Liver (tissue), 8 donors: ENCODE measurements at regions not wholly inside any gene's neighbourhood (a gene's known extent, or its start where the extent isn't known, plus 50 kb on each side); places are given as distances from the start of the nearest gene placed in this dataset.

Experiments
- DNase-seq: peaks from one replicate; pipeline ENCODE4 v3.0.0-alpha.2; 2017; ENCODE audit warnings: low spot score
- H3K27ac ChIP-seq, 2 donors: one replicate each; pipeline ENCODE4 v1.7.0; 2013; ENCODE audit warnings: inconsistent platforms in 2 of 2, low read length in 2 of 2, control low read depth in 1 of 2, low read depth in 1 of 2, mild to moderate bottlenecking in 1 of 2
- H3K27me3 ChIP-seq, 4 donors: one replicate each; pipeline versions ENCODE4 v1.6.1 to v1.7.0; 2013; ENCODE audit warnings: low read length in 3 of 4, inconsistent platforms in 1 of 4, mild to moderate bottlenecking in 1 of 4, moderate library complexity in 1 of 4; ENCODE audit not compliant: control insufficient read depth in 4 of 4, insufficient read depth in 4 of 4
- H3K36me3 ChIP-seq, 4 donors: one replicate each; pipeline versions ENCODE4 v1.6.1 to v1.7.0; 2013; ENCODE audit warnings: low read length in 3 of 4, mild to moderate bottlenecking in 3 of 4, low read depth in 1 of 4, moderate library complexity in 1 of 4; ENCODE audit not compliant: control insufficient read depth in 4 of 4, insufficient read depth in 3 of 4
- H3K4me1 ChIP-seq, 4 donors: one replicate each; pipeline versions ENCODE4 v1.6.1 to v1.7.0; 2013; ENCODE audit warnings: low read length in 3 of 4, mild to moderate bottlenecking in 3 of 4, moderate library complexity in 1 of 4; ENCODE audit not compliant: control insufficient read depth in 4 of 4, insufficient read depth in 4 of 4
- H3K4me3 ChIP-seq, 3 donors: one replicate each; pipeline versions ENCODE4 v1.6.1 to v1.7.0; 2013; ENCODE audit warnings: low read length in 3 of 3, control low read depth in 1 of 3, low read depth in 1 of 3, mild to moderate bottlenecking in 1 of 3
- H3K9ac ChIP-seq, 2 donors: one replicate each; pipeline ENCODE4 v1.7.0; 2013; ENCODE audit warnings: low read length in 2 of 2, mild to moderate bottlenecking in 2 of 2, moderate library complexity in 2 of 2, control low read depth in 1 of 2, low read depth in 1 of 2
- H3K9me3 ChIP-seq, 4 donors: one replicate each; pipeline versions ENCODE4 v1.6.1 to v1.7.0; 2013; ENCODE audit warnings: low read length in 3 of 4; ENCODE audit not compliant: control insufficient read depth in 4 of 4
- EGR1 ChIP-seq, 2 donors: IDR thresholded peaks; 2 replicates each; pipeline ENCODE4 v1.6.1; 2016 to 2018; ENCODE audit warnings: antibody characterized with exemption in 2 of 2, low read depth in 2 of 2
- FOXA2 ChIP-seq: IDR thresholded peaks from 2 replicates; pipeline ENCODE4 v1.6.1; 2016; ENCODE audit warnings: antibody characterized with exemption
- GABPA ChIP-seq, 2 donors: IDR thresholded peaks in 1 of 2; conservative IDR thresholded peaks in 1 of 2; 2 replicates each; pipeline ENCODE4 v1.6.1; 2016; ENCODE audit warnings: antibody characterized with exemption in 2 of 2, mild to moderate bottlenecking in 1 of 2, moderate library complexity in 1 of 2
- HNF4A ChIP-seq, 2 donors: conservative IDR thresholded peaks; 2 replicates each; pipeline ENCODE4 v1.6.1; 2016; ENCODE audit warnings: antibody characterized with exemption in 2 of 2, mild to moderate bottlenecking in 2 of 2
- HNF4G ChIP-seq: IDR thresholded peaks from 2 replicates; pipeline ENCODE4 v1.6.1; 2016; ENCODE audit warnings: antibody characterized with exemption
- JUND ChIP-seq, 2 donors: IDR thresholded peaks; 2 replicates each; pipeline ENCODE4 v1.6.1; 2016; ENCODE audit warnings: antibody characterized with exemption in 2 of 2
- RXRA ChIP-seq, 2 donors: IDR thresholded peaks; 2 replicates each; pipeline ENCODE4 v1.6.1; 2017 to 2018; ENCODE audit warnings: antibody characterized with exemption in 2 of 2, mild to moderate bottlenecking in 1 of 2
- SP1 ChIP-seq: IDR thresholded peaks from 2 replicates; pipeline ENCODE4 v1.6.1; 2018; ENCODE audit warnings: antibody characterized with exemption, mild to moderate bottlenecking
- TAF1 ChIP-seq: conservative IDR thresholded peaks from 2 replicates; pipeline ENCODE4 v1.6.1; 2016; ENCODE audit warnings: antibody characterized with exemption, mild to moderate bottlenecking
- YY1 ChIP-seq: IDR thresholded peaks from 2 replicates; pipeline ENCODE4 v1.6.1; 2016; ENCODE audit warnings: antibody characterized with exemption, mild to moderate bottlenecking
- WGBS: extraction: QIAGEN DNeasy Blood & Tissue Kit; methylation state at CpG from one replicate; pipeline ENCODE4 v1.1.7; 2013; 5-methylcytosine and 5-hydroxymethylcytosine counted together
- TF ChIP-seq, protein P1 (sequence below): fragments of 150-350 bp; IDR thresholded peaks from 2 replicates; pipeline ENCODE4 v1.5.1; 2017; ENCODE audit warnings: improper control_type of control experiment, low read depth, low read length; ENCODE audit not compliant: missing input control
- TF ChIP-seq, protein P2 (sequence below): IDR thresholded peaks from 2 replicates; pipeline ENCODE4 v1.6.1; 2016; ENCODE audit warnings: antibody characterized with exemption, mild to moderate bottlenecking
- TF ChIP-seq, protein P3 (sequence below): IDR thresholded peaks from 2 replicates; pipeline ENCODE4 v1.6.1; 2016; ENCODE audit warnings: antibody characterized with exemption
- donor health status: healthy.
- donor health status: healthy.
- donor health status: healthy.
- donor health status: healthy.
- donor health status: healthy.

DNA sequence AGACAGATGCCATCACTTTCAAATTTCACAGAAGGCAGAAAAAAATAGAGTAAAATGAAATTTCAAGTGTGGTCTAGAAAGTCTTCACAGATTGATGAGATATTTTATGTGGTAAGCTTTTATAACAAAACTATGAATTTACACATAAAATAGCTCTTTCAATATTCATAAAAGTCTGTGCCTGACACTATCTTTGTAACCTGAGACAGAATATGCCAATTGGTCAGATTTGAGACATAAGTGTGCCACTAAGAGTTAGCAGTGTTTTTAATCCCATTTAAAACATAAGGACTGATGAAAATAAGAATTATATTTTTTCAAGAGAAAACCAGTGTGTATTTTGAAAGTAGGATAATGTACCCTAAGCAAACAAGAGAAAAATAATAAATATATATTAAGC, 769.5 kb upstream of the LUZP2 start:
- no peak overlapping the region for H3K27ac ChIP-seq
- DNase-seq, result no peak
- H3K4me1 ChIP-seq, result no peaks in the 10 kb centered on the region
- no peaks in the 10 kb centered on the region for H3K36me3 ChIP-seq
- no peak overlapping the region for H3K9ac ChIP-seq
- no peaks in the 10 kb centered on the region for H3K9me3 ChIP-seq
- no peak overlapping the region for H3K4me3 ChIP-seq
- H3K27me3 ChIP-seq, result no peaks in the 10 kb centered on the region
- TF ChIP-seq SP1 (no peak), EGR1 (IDR thresholded peaks at IDR 0.05; ENCODE audit: low read depth in 2 of 2) (no peak), FOXA2 (no peak), TAF1 (no peak)
- TF ChIP-seq, protein P1, sequence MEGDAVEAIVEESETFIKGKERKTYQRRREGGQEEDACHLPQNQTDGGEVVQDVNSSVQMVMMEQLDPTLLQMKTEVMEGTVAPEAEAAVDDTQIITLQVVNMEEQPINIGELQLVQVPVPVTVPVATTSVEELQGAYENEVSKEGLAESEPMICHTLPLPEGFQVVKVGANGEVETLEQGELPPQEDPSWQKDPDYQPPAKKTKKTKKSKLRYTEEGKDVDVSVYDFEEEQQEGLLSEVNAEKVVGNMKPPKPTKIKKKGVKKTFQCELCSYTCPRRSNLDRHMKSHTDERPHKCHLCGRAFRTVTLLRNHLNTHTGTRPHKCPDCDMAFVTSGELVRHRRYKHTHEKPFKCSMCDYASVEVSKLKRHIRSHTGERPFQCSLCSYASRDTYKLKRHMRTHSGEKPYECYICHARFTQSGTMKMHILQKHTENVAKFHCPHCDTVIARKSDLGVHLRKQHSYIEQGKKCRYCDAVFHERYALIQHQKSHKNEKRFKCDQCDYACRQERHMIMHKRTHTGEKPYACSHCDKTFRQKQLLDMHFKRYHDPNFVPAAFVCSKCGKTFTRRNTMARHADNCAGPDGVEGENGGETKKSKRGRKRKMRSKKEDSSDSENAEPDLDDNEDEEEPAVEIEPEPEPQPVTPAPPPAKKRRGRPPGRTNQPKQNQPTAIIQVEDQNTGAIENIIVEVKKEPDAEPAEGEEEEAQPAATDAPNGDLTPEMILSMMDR, result no peak
- TF ChIP-seq, protein P2, sequence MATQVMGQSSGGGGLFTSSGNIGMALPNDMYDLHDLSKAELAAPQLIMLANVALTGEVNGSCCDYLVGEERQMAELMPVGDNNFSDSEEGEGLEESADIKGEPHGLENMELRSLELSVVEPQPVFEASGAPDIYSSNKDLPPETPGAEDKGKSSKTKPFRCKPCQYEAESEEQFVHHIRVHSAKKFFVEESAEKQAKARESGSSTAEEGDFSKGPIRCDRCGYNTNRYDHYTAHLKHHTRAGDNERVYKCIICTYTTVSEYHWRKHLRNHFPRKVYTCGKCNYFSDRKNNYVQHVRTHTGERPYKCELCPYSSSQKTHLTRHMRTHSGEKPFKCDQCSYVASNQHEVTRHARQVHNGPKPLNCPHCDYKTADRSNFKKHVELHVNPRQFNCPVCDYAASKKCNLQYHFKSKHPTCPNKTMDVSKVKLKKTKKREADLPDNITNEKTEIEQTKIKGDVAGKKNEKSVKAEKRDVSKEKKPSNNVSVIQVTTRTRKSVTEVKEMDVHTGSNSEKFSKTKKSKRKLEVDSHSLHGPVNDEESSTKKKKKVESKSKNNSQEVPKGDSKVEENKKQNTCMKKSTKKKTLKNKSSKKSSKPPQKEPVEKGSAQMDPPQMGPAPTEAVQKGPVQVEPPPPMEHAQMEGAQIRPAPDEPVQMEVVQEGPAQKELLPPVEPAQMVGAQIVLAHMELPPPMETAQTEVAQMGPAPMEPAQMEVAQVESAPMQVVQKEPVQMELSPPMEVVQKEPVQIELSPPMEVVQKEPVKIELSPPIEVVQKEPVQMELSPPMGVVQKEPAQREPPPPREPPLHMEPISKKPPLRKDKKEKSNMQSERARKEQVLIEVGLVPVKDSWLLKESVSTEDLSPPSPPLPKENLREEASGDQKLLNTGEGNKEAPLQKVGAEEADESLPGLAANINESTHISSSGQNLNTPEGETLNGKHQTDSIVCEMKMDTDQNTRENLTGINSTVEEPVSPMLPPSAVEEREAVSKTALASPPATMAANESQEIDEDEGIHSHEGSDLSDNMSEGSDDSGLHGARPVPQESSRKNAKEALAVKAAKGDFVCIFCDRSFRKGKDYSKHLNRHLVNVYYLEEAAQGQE, result no peak

DNA sequence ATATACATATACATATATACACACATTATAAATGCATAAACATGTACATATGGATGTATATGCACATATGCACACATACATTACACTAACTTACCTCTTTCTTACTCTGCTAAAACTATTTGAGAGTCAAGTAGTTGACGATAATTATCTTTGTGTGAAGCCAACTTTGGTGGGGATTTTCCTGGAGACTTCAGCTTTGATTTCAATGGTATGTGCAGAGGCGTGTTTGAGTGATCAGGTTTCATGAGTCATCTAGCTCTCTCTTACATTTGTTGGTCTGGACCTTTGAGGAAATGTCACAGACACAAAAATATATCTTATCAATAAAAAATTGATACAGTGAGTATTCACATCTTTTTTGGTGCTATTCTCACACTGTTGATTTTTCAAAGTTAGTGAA, 769.1 kb upstream of the LUZP2 start:
- TF ChIP-seq, protein P3, sequence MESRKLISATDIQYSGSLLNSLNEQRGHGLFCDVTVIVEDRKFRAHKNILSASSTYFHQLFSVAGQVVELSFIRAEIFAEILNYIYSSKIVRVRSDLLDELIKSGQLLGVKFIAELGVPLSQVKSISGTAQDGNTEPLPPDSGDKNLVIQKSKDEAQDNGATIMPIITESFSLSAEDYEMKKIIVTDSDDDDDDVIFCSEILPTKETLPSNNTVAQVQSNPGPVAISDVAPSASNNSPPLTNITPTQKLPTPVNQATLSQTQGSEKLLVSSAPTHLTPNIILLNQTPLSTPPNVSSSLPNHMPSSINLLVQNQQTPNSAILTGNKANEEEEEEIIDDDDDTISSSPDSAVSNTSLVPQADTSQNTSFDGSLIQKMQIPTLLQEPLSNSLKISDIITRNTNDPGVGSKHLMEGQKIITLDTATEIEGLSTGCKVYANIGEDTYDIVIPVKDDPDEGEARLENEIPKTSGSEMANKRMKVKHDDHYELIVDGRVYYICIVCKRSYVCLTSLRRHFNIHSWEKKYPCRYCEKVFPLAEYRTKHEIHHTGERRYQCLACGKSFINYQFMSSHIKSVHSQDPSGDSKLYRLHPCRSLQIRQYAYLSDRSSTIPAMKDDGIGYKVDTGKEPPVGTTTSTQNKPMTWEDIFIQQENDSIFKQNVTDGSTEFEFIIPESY, result no peak
- no peak for TF ChIP-seq TAF1
- TF ChIP-seq HNF4G, result no peak
- TF ChIP-seq, protein P1, result no peak
- TF ChIP-seq RXRA (IDR thresholded peaks at IDR 0.05), result no peak
- TF ChIP-seq GABPA (IDR thresholded peaks at IDR 0.05 in 1 of 2, conservative IDR thresholded peaks at IDR 0.05 in 1 of 2), result no peak
- TF ChIP-seq, protein P2, result no peak
- TF ChIP-seq YY1, result no peak
- no peak for TF ChIP-seq JUND (IDR thresholded peaks at IDR 0.05)
- TF ChIP-seq HNF4A (conservative IDR thresholded peaks at IDR 0.05), result no peak
- TF ChIP-seq FOXA2, result no peak
- H3K36me3 ChIP-seq, result no peaks in the 10 kb centered on the region
- no peak overlapping the region for H3K9ac ChIP-seq
- no peak for DNase-seq
- H3K27me3 ChIP-seq, result no peaks in the 10 kb centered on the region
- no peak overlapping the region for H3K4me3 ChIP-seq
- 77% methylated on average over 2 of the region's 2 CpGs for WGBS
- H3K27ac ChIP-seq, result no peak overlapping the region
- H3K9me3 ChIP-seq, result no peaks in the 10 kb centered on the region
- H3K4me1 ChIP-seq, result no peaks in the 10 kb centered on the region
